GM12892 (cell line): ENCODE measurements at regions not wholly inside any gene's neighbourhood (a gene's known extent, or its start where the extent isn't known, plus 50 kb on each side); places are given as distances from the start of the nearest gene placed in this dataset.

Experiments used
- POLR2A ChIP-seq: IDR thresholded peaks from 2 replicates; pipeline ENCODE4 v1.6.1; 2011; ENCODE audit warnings: low read depth, low read length, control low read depth
- POLR2AphosphoS5 ChIP-seq: IDR thresholded peaks from 2 replicates; pipeline ENCODE4 v1.6.1; 2011; ENCODE audit warnings: low read depth, low read length, control low read depth

GRCh38 chr2:163213661-163214081 is 375.1 kb upstream of the KCNH7 start:
- no peak for TF ChIP-seq POLR2A
- no peak for TF ChIP-seq POLR2AphosphoS5
